GM21447 (cell line): ENCODE measurements at regions not wholly inside any gene's neighbourhood (a gene's known extent, or its start where the extent isn't known, plus 50 kb on each side); places are given as distances from the start of the nearest gene placed in this dataset.

Source experiments
- ATAC-seq: cut with Tn5 transposase; IDR thresholded peaks from one replicate; pipeline ENCODE4 v1.9.1; 2021; ENCODE audit not compliant: unreplicated experiment

- no peak for ATAC-seq
Observed at GRCh38 chr5:153881687-153882086, 157.0 kb downstream of the FAM114A2 start.

DNA sequence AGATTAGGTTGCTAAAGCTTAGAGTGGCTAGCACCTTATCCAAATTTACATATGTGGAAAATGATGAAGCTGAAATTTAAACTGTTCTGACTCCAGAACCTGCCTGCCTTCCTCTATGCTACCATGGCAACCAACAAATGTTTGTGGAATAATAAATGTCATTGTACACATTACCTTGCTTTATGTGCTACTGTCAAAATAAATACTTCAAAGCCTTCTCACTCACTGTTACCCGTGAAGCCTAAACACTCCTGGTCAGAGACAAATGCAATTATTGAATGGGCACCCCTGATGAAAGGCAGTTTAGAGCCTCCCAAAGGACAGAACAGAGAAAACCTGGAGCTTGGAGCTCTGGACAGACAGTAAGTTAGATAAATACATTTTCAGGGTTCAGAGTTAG lies 158.6 kb downstream of the FAM114A2 start:
- no peak for ATAC-seq

- no peak for ATAC-seq
Observed at GRCh38 chr5:153879596-153879995, 159.1 kb downstream of the FAM114A2 start.

GRCh38 chr5:153866176-153866575 lies 172.5 kb downstream of the FAM114A2 start:
- ATAC-seq: no peak

GRCh38 chr5:153865016-153865415 lies 173.7 kb downstream of the FAM114A2 start:
- ATAC-seq: no peak

DNA sequence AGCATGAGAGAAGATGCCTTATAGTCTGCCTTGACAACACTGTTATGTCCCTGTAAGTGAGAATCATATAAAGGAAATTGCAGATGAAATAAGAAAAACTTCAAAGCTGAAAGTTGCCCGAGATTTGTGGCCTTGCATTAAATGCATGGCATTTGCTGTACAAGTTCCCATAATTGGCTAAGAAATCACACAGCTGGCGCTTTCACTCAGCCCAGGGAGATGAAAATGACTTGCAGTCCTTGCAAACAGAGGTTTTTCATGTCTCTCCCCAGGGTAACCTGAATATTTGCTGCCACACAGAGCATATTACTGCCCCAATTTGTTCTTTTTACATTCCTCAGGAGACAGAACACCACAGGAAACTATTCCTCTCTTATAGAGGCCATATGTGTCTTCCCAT lies 174.8 kb downstream of the FAM114A2 start:
- no peak for ATAC-seq
